OCI-LY1 (cell line): ENCODE measurements at regions not wholly inside any gene's neighbourhood (a gene's known extent, or its start where the extent isn't known, plus 50 kb on each side); places are given as distances from the start of the nearest gene placed in this dataset.

Experiments
- H2AFZ ChIP-seq: fragments of 200-600 bp; sonication (generic), shearing (Covaris generic); 2 replicates; pipeline ENCODE4 v1.6.0; 2014; ENCODE audit warnings: antibody characterized with exemption, mild to moderate bottlenecking, low read length
- H3F3A ChIP-seq: fragments of 200-600 bp; sonication (generic), shearing (Covaris generic); 2 replicates; pipeline ENCODE4 v1.6.0; 2014; ENCODE audit warnings: mild to moderate bottlenecking, antibody characterized with exemption, low read length, moderate library complexity; ENCODE audit not compliant: insufficient read depth
- H3K27ac ChIP-seq: fragments of 200-600 bp; sonication (generic); 2 replicates; pipeline ENCODE4 v1.5.1; 2014; ENCODE audit warnings: low read length, mixed run types, mild to moderate bottlenecking, low read depth; ENCODE audit not compliant: poor library complexity, severe bottlenecking
- H3K27me3 ChIP-seq: fragments of 200-600 bp; sonication (generic); 2 replicates; pipeline ENCODE4 v1.6.0; 2014; ENCODE audit warnings: antibody characterized with exemption, mild to moderate bottlenecking, low read length, moderate library complexity; ENCODE audit not compliant: insufficient read depth
- H3K36me3 ChIP-seq: fragments of 200-600 bp; sonication (generic); 2 replicates; pipeline ENCODE4 v1.6.1; 2014; ENCODE audit warnings: mild to moderate bottlenecking, antibody characterized with exemption, low read length, moderate library complexity, mixed read lengths; ENCODE audit not compliant: insufficient read depth
- H3K4me1 ChIP-seq: fragments of 200-600 bp; sonication (generic); 2 replicates; pipeline ENCODE4 v1.5.1; 2014; ENCODE audit warnings: mild to moderate bottlenecking, low read length, moderate library complexity; ENCODE audit not compliant: insufficient read depth, severe bottlenecking
- H3K4me2 ChIP-seq: fragments of 200-600 bp; sonication (generic), shearing (Covaris generic); 2 replicates; pipeline ENCODE4 v1.6.1; 2014; ENCODE audit warnings: low read length
- H3K4me3 ChIP-seq: fragments of 200-600 bp; sonication (generic); 2 replicates; pipeline ENCODE4 v1.5.1; 2014; ENCODE audit warnings: low read length, low read depth, mild to moderate bottlenecking, mixed read lengths; ENCODE audit not compliant: poor library complexity, severe bottlenecking
- H3K79me2 ChIP-seq: fragments of 200-600 bp; shearing (Covaris generic); 2 replicates; pipeline ENCODE4 v1.6.1; 2016; ENCODE audit warnings: mixed run types, low read length, mixed read lengths; ENCODE audit not compliant: insufficient read depth
- H3K9ac ChIP-seq: fragments of 200-600 bp; sonication (generic), shearing (Covaris generic); 2 replicates; pipeline ENCODE4 v1.6.1; 2014; ENCODE audit warnings: mild to moderate bottlenecking, low read length, mixed read lengths
- H3K9me2 ChIP-seq: fragments of 200-600 bp; sonication (generic), shearing (Covaris generic); 2 replicates; pipeline ENCODE4 v1.6.1; 2014; ENCODE audit warnings: low read depth, mild to moderate bottlenecking, low read length, mixed read lengths
- H3K9me3 ChIP-seq: fragments of 200-600 bp; shearing (Covaris generic); 2 replicates; pipeline ENCODE4 v1.6.1; 2014; ENCODE audit warnings: low read length, mixed read lengths
- H4K20me1 ChIP-seq: fragments of 200-600 bp; sonication (generic), shearing (Covaris generic); 2 replicates; pipeline ENCODE4 v1.6.0; 2016; ENCODE audit warnings: mild to moderate bottlenecking, low read length; ENCODE audit not compliant: insufficient read depth
- EZH2 ChIP-seq: fragments of 200-600 bp; sonication (generic), shearing (Covaris generic); IDR thresholded peaks from 2 replicates; pipeline ENCODE4 v1.8.0; 2017; ENCODE audit warnings: borderline replicate concordance, mixed run types, mild to moderate bottlenecking, antibody characterized with exemption, low read length, moderate library complexity, mixed read lengths
- TF ChIP-seq, protein P1 (sequence below): fragments of 200-600 bp; sonication (generic), shearing (Covaris generic); IDR thresholded peaks from 2 replicates; pipeline ENCODE4 v1.5.1; 2017; ENCODE audit warnings: mild to moderate bottlenecking, antibody characterized with exemption, low read length, moderate library complexity, mixed read lengths

DNA sequence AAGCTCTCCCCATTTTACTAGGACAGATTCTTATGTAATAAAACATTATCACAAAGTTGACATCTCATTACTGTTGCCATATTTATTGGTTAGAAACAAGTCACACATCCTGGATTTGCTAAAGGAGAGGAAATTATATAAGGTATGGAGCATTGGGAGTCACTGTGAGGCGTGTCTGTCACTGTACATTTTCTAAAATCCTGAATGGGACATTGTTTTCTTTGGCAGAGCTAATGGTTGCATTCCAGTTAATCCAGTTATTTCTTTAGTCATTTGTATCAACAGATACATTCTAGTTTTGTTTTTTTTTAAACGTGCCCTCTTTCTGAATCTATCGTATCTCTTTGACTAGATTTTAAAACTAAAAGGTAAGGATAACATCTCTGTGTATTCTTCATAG lies 70.2 kb upstream of the MITF start:
- Histone ChIP-seq H3K27ac (no peak overlapping the region), H3K9ac (no peak overlapping the region), H3K36me3 (no peaks in the 10 kb centered on the region), H3K4me3 (no peak overlapping the region), H3F3A (no peaks in the 10 kb centered on the region), H4K20me1 (no peaks in the 10 kb centered on the region), H3K79me2 (no peaks in the 10 kb centered on the region), H3K9me2 (no peaks in the 10 kb centered on the region), H3K4me1 (no peaks in the 10 kb centered on the region), H3K27me3 (no peaks in the 10 kb centered on the region), H3K9me3 (no peaks in the 10 kb centered on the region), H2AFZ (no peak overlapping the region), H3K4me2 (no peak overlapping the region)
- TF ChIP-seq EZH2 = no peak
- TF ChIP-seq, protein P1, sequence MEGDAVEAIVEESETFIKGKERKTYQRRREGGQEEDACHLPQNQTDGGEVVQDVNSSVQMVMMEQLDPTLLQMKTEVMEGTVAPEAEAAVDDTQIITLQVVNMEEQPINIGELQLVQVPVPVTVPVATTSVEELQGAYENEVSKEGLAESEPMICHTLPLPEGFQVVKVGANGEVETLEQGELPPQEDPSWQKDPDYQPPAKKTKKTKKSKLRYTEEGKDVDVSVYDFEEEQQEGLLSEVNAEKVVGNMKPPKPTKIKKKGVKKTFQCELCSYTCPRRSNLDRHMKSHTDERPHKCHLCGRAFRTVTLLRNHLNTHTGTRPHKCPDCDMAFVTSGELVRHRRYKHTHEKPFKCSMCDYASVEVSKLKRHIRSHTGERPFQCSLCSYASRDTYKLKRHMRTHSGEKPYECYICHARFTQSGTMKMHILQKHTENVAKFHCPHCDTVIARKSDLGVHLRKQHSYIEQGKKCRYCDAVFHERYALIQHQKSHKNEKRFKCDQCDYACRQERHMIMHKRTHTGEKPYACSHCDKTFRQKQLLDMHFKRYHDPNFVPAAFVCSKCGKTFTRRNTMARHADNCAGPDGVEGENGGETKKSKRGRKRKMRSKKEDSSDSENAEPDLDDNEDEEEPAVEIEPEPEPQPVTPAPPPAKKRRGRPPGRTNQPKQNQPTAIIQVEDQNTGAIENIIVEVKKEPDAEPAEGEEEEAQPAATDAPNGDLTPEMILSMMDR = no peak

DNA sequence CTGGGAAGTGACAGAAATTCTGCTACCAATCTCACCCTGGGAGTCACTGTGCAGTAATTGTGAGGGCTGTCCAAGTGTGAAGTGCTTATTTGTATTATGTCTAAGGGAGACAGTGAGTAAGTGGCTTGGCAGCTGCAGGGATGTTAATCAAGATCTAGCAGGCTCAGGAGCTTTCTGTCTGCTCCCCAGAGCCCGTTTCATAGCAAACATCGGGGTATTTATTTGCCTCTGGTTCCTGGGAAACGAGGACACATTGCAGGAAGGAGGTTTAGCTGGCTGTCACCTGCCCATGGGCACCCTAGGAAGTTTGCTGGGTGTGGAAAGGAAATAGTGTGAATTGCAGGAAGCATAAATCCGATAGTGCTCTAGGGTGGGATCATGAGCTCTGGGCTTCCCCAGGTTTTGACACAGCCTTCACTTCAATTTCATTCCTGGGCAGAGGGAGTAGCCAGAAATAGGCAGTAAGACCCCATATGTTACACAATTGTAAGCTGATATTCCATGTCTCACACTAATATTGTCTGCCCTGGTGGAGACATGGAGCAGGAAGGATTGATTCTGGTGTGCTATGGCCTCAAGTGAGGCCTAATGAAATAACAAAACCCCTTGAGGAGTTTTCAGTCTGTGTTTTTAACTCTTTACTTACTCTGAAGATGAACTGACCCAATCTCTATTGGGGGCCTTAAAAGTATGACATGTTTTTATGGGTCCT lies 74.1 kb upstream of the MITF start:
- Histone ChIP-seq H3K36me3 (no peaks in the 10 kb centered on the region), H3K9ac (no peak overlapping the region), H3K4me1 (no peaks in the 10 kb centered on the region), H3K9me2 (no peaks in the 10 kb centered on the region), H3F3A (no peaks in the 10 kb centered on the region), H3K79me2 (no peaks in the 10 kb centered on the region), H4K20me1 (no peaks in the 10 kb centered on the region), H3K27me3 (no peaks in the 10 kb centered on the region), H2AFZ (no peak overlapping the region), H3K27ac (no peak overlapping the region), H3K4me2 (no peak overlapping the region), H3K9me3 (no peaks in the 10 kb centered on the region), H3K4me3 (no peak overlapping the region)
- TF ChIP-seq, protein P1 = no peak
- TF ChIP-seq EZH2 = no peak

DNA sequence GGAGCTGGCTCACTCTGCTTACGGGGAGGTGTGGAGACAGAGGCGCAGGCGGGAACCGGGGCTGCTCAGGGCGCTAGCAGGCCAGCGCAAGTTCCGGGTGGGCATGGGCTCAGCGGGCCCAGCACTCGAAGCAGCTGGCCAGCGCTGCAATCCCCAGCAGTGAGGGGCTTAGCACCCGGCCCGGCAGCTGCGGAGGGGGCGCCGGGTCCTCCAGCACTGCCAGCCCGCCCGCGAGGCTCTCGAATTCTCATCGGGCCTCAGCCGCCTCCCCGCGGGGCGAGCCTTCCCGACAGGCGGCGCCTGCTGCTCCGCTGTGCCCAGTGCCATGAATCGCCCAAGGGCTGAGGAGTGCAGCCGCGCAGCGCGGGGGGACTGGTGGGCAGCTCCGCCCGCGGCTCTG lies 78.6 kb upstream of the MITF start:
- Histone ChIP-seq H3K4me1 (no peaks in the 10 kb centered on the region), H3K9me2 (no peaks in the 10 kb centered on the region), H3K4me2 (no peak overlapping the region), H3K9me3 (no peaks in the 10 kb centered on the region), H3K27ac (no peak overlapping the region), H3K79me2 (no peaks in the 10 kb centered on the region), H3K36me3 (no peaks in the 10 kb centered on the region), H3K4me3 (no peak overlapping the region), H3K9ac (no peak overlapping the region), H2AFZ (no peak overlapping the region), H3F3A (no peaks in the 10 kb centered on the region), H3K27me3 (no peaks in the 10 kb centered on the region), H4K20me1 (no peaks in the 10 kb centered on the region)
- no peak for TF ChIP-seq EZH2
- TF ChIP-seq, protein P1 = no peak
